HEK293 (cell line): ENCODE measurements at regions not wholly inside any gene's neighbourhood (a gene's known extent, or its start where the extent isn't known, plus 50 kb on each side); places are given as distances from the start of the nearest gene placed in this dataset.

Experiments
- CTCF ChIA-PET: fragments of 350-600 bp; formaldehyde crosslinking; extraction: SDS; loops from one replicate; lab custom pipeline; 2021; ENCODE audit warnings: antibody characterized with exemption; lab: Yijun Ruan, JAX
- POLR2A ChIA-PET: fragments of 300-600 bp; formaldehyde crosslinking; extraction: SDS; loops from one replicate; lab custom pipeline; 2020; ENCODE audit warnings: antibody characterized with exemption, inconsistent platforms; lab: Yijun Ruan, JAX
- H3K27ac ChIP-seq: fragments of 200-500 bp; sonication (Bioruptor generic); 2 replicates; pipeline ENCODE4 v1.5.1; 2014; ENCODE audit warnings: low read depth, low read length, control low read depth, inconsistent platforms; ENCODE audit errors: extremely low read depth
- H3K36me3 ChIP-seq, 2 experiments: fragments of 200-500 bp in 1 of 2; sonication (Bioruptor generic) in 1 of 2; 1 replicate in 1 of 2; 2 replicates in 1 of 2; pipeline ENCODE4 v1.5.1; 2014 to 2017; ENCODE audit warnings: inconsistent platforms in 2 of 2, low read length in 2 of 2; ENCODE audit not compliant: control insufficient read depth in 2 of 2, insufficient read depth in 1 of 2
- H3K4me1 ChIP-seq: fragments of 200-500 bp; sonication (Bioruptor generic); 2 replicates; pipeline ENCODE4 v1.5.1; 2014; ENCODE audit warnings: mild to moderate bottlenecking, low read length, inconsistent platforms; ENCODE audit not compliant: control insufficient read depth, insufficient read depth
- H3K4me3 ChIP-seq: 2 replicates; pipeline ENCODE4 v1.5.1; 2011; ENCODE audit warnings: low read depth, mild to moderate bottlenecking, control low read depth, low read length, moderate library complexity
- H3K9me3 ChIP-seq: fragments of 200-500 bp; sonication (Bioruptor generic); 2 replicates; pipeline ENCODE4 v1.5.1; 2014; ENCODE audit warnings: low read depth, low read length, inconsistent platforms; ENCODE audit not compliant: control insufficient read depth, insufficient read depth
- ATF2 ChIP-seq: fragments of 450-650 bp; formaldehyde crosslinking; IDR thresholded peaks from 2 replicates; pipeline ENCODE4 v1.5.1; 2016; ENCODE audit warnings: missing biosample characterization, missing genetic modification characterization, low read depth
- EGR2 ChIP-seq: fragments of 450-650 bp; formaldehyde crosslinking; IDR thresholded peaks from 2 replicates; pipeline ENCODE4 v1.5.1; 2016; ENCODE audit warnings: low read depth, missing biosample characterization, missing genetic modification characterization
- IKZF3 ChIP-seq: fragments of 450-650 bp; IDR thresholded peaks from 2 replicates; pipeline ENCODE4 v1.5.0; 2018; ENCODE audit warnings: missing biosample characterization, mild to moderate bottlenecking, missing genetic modification characterization, moderate library complexity
- SETDB1 ChIP-seq: IDR thresholded peaks from one replicate; pipeline ENCODE4 v1.6.1; 2017; ENCODE audit warnings: mild to moderate bottlenecking, low read length, moderate library complexity, mixed read lengths; ENCODE audit not compliant: insufficient read length
- SP3 ChIP-seq: fragments of 450-650 bp; formaldehyde crosslinking; IDR thresholded peaks from 2 replicates; pipeline ENCODE4 v1.5.1; 2016; ENCODE audit warnings: missing biosample characterization, missing genetic modification characterization
- TSHZ1 ChIP-seq: fragments of 450-650 bp; formaldehyde crosslinking; IDR thresholded peaks from 2 replicates; pipeline ENCODE4 v1.5.1; 2016; ENCODE audit warnings: missing biosample characterization, missing genetic modification characterization, borderline replicate concordance
- ZBTB49 ChIP-seq: fragments of 450-650 bp; formaldehyde crosslinking; IDR thresholded peaks from 2 replicates; pipeline ENCODE4 v1.5.1; 2016; ENCODE audit warnings: missing biosample characterization, missing genetic modification characterization, low read depth
- ZBTB7A ChIP-seq: fragments of 450-650 bp; formaldehyde crosslinking; IDR thresholded peaks from 2 replicates; pipeline ENCODE4 v1.5.1; 2016; ENCODE audit warnings: low read depth, missing biosample characterization, missing genetic modification characterization
- ZEB2 ChIP-seq: fragments of 450-650 bp; formaldehyde crosslinking; IDR thresholded peaks from 2 replicates; pipeline ENCODE4 v1.5.1; 2016; ENCODE audit warnings: missing biosample characterization, missing genetic modification characterization
- ZNF112 ChIP-seq: fragments of 450-650 bp; formaldehyde crosslinking; IDR thresholded peaks from 2 replicates; pipeline ENCODE4 v1.5.0; 2017; ENCODE audit warnings: missing biosample characterization, missing genetic modification characterization
- ZNF148 ChIP-seq: fragments of 450-650 bp; formaldehyde crosslinking; IDR thresholded peaks from 2 replicates; pipeline ENCODE4 v1.5.0; 2017; ENCODE audit warnings: missing biosample characterization, missing genetic modification characterization, borderline replicate concordance
- ZNF2 ChIP-seq: fragments of 450-650 bp; formaldehyde crosslinking; IDR thresholded peaks from 2 replicates; pipeline ENCODE4 v1.5.1; 2016; ENCODE audit warnings: missing biosample characterization, missing genetic modification characterization
- ZNF23 ChIP-seq: fragments of 450-650 bp; formaldehyde crosslinking; IDR thresholded peaks from 2 replicates; pipeline ENCODE4 v1.5.1; 2016; ENCODE audit warnings: missing biosample characterization, missing genetic modification characterization, borderline replicate concordance
- ZNF341 ChIP-seq: fragments of 450-650 bp; formaldehyde crosslinking; IDR thresholded peaks from 2 replicates; pipeline ENCODE4; 2016; ENCODE audit warnings: low read depth, missing biosample characterization, missing genetic modification characterization
- ZNF37A ChIP-seq: fragments of 450-650 bp; IDR thresholded peaks from 2 replicates; pipeline ENCODE4 v1.5.1; 2018; ENCODE audit warnings: missing biosample characterization, missing genetic modification characterization
- ZNF394 ChIP-seq: fragments of 450-650 bp; formaldehyde crosslinking; IDR thresholded peaks from 2 replicates; pipeline ENCODE4 v1.5.1; 2016; ENCODE audit warnings: missing biosample characterization, missing genetic modification characterization, mild to moderate bottlenecking, moderate library complexity, borderline replicate concordance
- ZNF426 ChIP-seq: fragments of 450-650 bp; formaldehyde crosslinking; IDR thresholded peaks from 2 replicates; pipeline ENCODE4 v1.5.1; 2017; ENCODE audit warnings: missing biosample characterization, missing genetic modification characterization, mild to moderate bottlenecking, inconsistent platforms, moderate library complexity
- ZNF488 ChIP-seq: fragments of 450-650 bp; formaldehyde crosslinking; IDR thresholded peaks from 2 replicates; pipeline ENCODE4 v1.5.1; 2016; ENCODE audit warnings: missing biosample characterization, missing genetic modification characterization
- ZNF561 ChIP-seq: fragments of 450-650 bp; IDR thresholded peaks from 2 replicates; pipeline ENCODE4 v1.5.1; 2018; ENCODE audit warnings: missing biosample characterization, missing genetic modification characterization, borderline replicate concordance
- ZNF621 ChIP-seq: fragments of 450-650 bp; formaldehyde crosslinking; IDR thresholded peaks from 2 replicates; pipeline ENCODE4 v1.5.1; 2017; ENCODE audit warnings: missing biosample characterization, missing genetic modification characterization
- ZNF792 ChIP-seq: fragments of 450-650 bp; formaldehyde crosslinking; IDR thresholded peaks from 2 replicates; pipeline ENCODE4 v1.5.1; 2016; ENCODE audit warnings: missing biosample characterization, missing genetic modification characterization
- ZSCAN23 ChIP-seq: fragments of 450-650 bp; formaldehyde crosslinking; IDR thresholded peaks from 2 replicates; pipeline ENCODE4 v1.5.1; 2016; ENCODE audit warnings: missing biosample characterization, missing genetic modification characterization

- Histone ChIP-seq H3K9me3 (no peaks in the 10 kb centered on the region), H3K27ac (no peak overlapping the region), H3K4me1 (no peaks in the 10 kb centered on the region), H3K36me3 (no peaks in the 10 kb centered on the region), H3K4me3 (no peak overlapping the region)
- ChIA-PET CTCF (no interaction called here), POLR2A (no interaction called here)
- TF ChIP-seq ZNF341 (tag by site-specific recombination) (no peak), ZBTB49 (tag by site-specific recombination) (no peak), ZNF394 (tag by site-specific recombination) (no peak), ATF2 (tag by site-specific recombination) (no peak), ZSCAN23 (tag by site-specific recombination) (no peak), ZNF621 (no peak), ZNF561 (tag by site-specific recombination) (no peak), ZBTB7A (no peak), ZNF23 (tag by site-specific recombination) (no peak), ZNF792 (tag by site-specific recombination) (no peak), TSHZ1 (no peak), ZNF112 (no peak), IKZF3 (tag by site-specific recombination) (no peak), ZEB2 (tag by site-specific recombination) (no peak)
Measured at GRCh38 chr6:168819546-168819945, 378.6 kb downstream of the SMOC2 start.

- Histone ChIP-seq H3K4me1 (no peaks in the 10 kb centered on the region), H3K36me3 (no peaks in the 10 kb centered on the region), H3K4me3 (no peak overlapping the region), H3K9me3 (no peaks in the 10 kb centered on the region), H3K27ac (no peak overlapping the region)
- TF ChIP-seq ZNF2 (no peak), ZNF37A (tag by site-specific recombination) (no peak), SP3 (tag by site-specific recombination) (no peak), ZNF426 (tag by site-specific recombination) (no peak), ZNF148 (tag by site-specific recombination) (no peak), EGR2 (tag by site-specific recombination) (no peak), ZNF488 (tag by site-specific recombination) (no peak), SETDB1 (peak; percentile 80)
- POLR2A ChIA-PET = no interaction called here
- CTCF ChIA-PET = no interaction called here
Measured at GRCh38 chr6:168817558-168818159, 376.7 kb downstream of the SMOC2 start.
